Astrocyte of the cerebellum (primary cell): ENCODE measurements at regions not wholly inside any gene's neighbourhood (a gene's known extent, or its start where the extent isn't known, plus 50 kb on each side); places are given as distances from the start of the nearest gene placed in this dataset.

Source experiments
- DNase-seq: peaks from one replicate; pipeline ENCODE4 v3.0.0-alpha.2; 2011; ENCODE audit warnings: low read depth
- H3K4me3 ChIP-seq: 2 replicates; pipeline ENCODE4 v1.5.1; 2011; ENCODE audit warnings: mild to moderate bottlenecking, low read depth, low read length, moderate library complexity
- in situ Hi-C: cut with HindIII; loops from 2 replicates; pipeline ENCODE4 v1.10.0; 2017; ENCODE audit warnings: low sequenced_read_pairs
- TF ChIP-seq, protein P1 (sequence below): IDR thresholded peaks from 2 replicates; pipeline ENCODE4 v1.5.1; 2012; ENCODE audit warnings: low read length, low read depth, moderate library complexity, mild to moderate bottlenecking; ENCODE audit errors: missing control alignments

DNA sequence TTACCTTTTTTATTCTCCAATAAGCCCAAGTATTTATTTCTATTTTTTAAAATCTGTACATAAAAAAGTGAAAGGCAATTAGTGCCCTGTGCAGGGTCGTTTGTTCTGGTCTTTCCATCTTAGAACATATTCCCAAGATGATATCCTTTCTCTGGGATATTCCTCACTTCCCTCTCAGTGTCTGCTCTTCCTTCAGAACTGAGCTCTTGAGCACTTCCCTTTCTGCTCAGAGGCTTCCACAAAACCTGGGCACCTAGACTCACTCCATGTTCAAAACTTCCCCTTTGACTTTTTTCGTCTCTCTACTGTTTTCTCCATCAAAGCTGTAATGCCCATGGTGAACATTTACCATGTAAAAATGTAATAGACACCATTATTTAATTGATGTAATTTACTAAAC is 296.5 kb upstream of the TCF4 start:
- DNase-seq, result no peak
- in situ Hi-C loops, result loop anchor here (5.0 kb wide), 1 partner anchor 48 kb away; no protein-coding TSS in a partner anchor
- TF ChIP-seq, protein P1, sequence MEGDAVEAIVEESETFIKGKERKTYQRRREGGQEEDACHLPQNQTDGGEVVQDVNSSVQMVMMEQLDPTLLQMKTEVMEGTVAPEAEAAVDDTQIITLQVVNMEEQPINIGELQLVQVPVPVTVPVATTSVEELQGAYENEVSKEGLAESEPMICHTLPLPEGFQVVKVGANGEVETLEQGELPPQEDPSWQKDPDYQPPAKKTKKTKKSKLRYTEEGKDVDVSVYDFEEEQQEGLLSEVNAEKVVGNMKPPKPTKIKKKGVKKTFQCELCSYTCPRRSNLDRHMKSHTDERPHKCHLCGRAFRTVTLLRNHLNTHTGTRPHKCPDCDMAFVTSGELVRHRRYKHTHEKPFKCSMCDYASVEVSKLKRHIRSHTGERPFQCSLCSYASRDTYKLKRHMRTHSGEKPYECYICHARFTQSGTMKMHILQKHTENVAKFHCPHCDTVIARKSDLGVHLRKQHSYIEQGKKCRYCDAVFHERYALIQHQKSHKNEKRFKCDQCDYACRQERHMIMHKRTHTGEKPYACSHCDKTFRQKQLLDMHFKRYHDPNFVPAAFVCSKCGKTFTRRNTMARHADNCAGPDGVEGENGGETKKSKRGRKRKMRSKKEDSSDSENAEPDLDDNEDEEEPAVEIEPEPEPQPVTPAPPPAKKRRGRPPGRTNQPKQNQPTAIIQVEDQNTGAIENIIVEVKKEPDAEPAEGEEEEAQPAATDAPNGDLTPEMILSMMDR, result no peak
- no peak overlapping the region for H3K4me3 ChIP-seq

DNA sequence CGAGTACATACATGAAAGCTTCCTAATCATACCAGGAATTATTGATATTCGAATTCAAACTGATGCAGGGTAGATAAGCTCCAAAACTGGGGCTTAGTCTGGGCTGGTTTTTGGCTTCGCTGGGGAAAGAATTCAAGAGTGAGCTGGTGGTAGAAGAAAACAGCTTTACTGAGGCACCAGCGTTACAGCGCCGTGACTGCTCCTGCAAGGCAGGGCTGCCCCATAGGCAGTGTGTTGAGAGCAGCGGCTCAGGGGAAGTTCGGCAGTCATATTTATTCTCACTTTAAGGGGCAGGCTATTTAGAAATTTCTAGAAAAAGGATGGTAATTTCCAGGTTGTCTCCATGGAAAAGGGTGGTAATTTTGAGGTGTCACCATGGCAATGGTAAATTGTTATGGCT is 292.6 kb upstream of the TCF4 start:
- no peak for DNase-seq
- in situ Hi-C loops, result loop anchor here (5.0 kb wide), 1 partner anchor 52 kb away; no protein-coding TSS in a partner anchor
- no peak overlapping the region for H3K4me3 ChIP-seq
- TF ChIP-seq, protein P1, result no peak

GRCh38 chr18:55879331-55879730 is 291.3 kb upstream of the TCF4 start:
- in situ Hi-C loops, result no loop called here
- TF ChIP-seq, protein P1, result no peak
- H3K4me3 ChIP-seq, result no peak overlapping the region
- DNase-seq, result no peak

DNA sequence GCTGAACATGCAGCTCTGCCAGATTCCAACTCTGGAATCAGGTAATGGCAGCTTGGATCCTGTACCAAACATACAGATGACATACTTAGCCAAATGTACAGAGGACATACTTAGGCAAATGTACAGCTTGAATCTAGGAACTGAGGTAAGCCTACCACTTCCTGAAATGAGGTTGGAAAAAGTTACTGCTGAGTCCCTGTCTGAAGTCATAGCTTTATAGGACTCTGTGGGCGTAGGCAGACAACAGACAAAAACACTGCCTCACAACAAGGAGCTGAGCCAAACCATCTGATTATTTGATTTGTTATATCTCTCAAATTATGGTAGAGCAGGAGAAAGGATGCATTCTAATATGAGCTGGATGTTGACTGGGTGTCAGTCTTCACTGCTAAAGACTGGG is 290.2 kb upstream of the TCF4 start:
- no peak overlapping the region for H3K4me3 ChIP-seq
- TF ChIP-seq, protein P1, result no peak
- DNase-seq, result no peak
- in situ Hi-C loops, result no loop called here

GRCh38 chr18:55877321-55877720 is 289.3 kb upstream of the TCF4 start:
- TF ChIP-seq, protein P1, result no peak
- H3K4me3 ChIP-seq, result no peak overlapping the region
- no peak for DNase-seq
- in situ Hi-C loops, result no loop called here

- TF ChIP-seq, protein P1, result no peak
- DNase-seq, result no peak
- in situ Hi-C loops, result no loop called here
- H3K4me3 ChIP-seq, result no peak overlapping the region
Measured at GRCh38 chr18:55876254-55876653, 288.3 kb upstream of the TCF4 start.
